Lung (tissue), 11 donors: ENCODE measurements at regions not wholly inside any gene's neighbourhood (a gene's known extent, or its start where the extent isn't known, plus 50 kb on each side); places are given as distances from the start of the nearest gene placed in this dataset.

Experiments
- ATAC-seq: fragments of 200-7000 bp; cut with Tn5 transposase; one replicate; pipeline ENCODE4 v1.9.1; 2020; ENCODE audit warnings: moderate number of reproducible peaks; ENCODE audit not compliant: insufficient read depth, low FRiP score
- DNase-seq, 3 donors: peaks; one replicate each; pipeline ENCODE4 v3.0.0-alpha.2; 2013 to 2017
- H3K27ac ChIP-seq, 2 donors: one replicate each; pipeline ENCODE4 v1.5.1; 2013; ENCODE audit warnings: mild to moderate bottlenecking in 2 of 2, moderate library complexity in 2 of 2, control low read depth in 1 of 2, inconsistent platforms in 1 of 2, low read depth in 1 of 2, low read length in 1 of 2
- H3K27me3 ChIP-seq, 3 donors: one replicate each; pipeline ENCODE4 v1.5.1; 2013; ENCODE audit warnings: low read length in 2 of 3; ENCODE audit not compliant: control insufficient read depth in 3 of 3, insufficient read depth in 3 of 3
- H3K36me3 ChIP-seq, 4 donors: one replicate each; pipeline ENCODE4 v1.5.1; 2013; ENCODE audit warnings: low read length in 4 of 4, mild to moderate bottlenecking in 1 of 4, moderate library complexity in 1 of 4; ENCODE audit not compliant: control insufficient read depth in 4 of 4, insufficient read depth in 4 of 4
- H3K4me1 ChIP-seq, 5 donors: one replicate each; pipeline ENCODE4 v1.5.1; 2013; ENCODE audit warnings: low read length in 5 of 5, mild to moderate bottlenecking in 2 of 5, moderate library complexity in 1 of 5; ENCODE audit not compliant: control insufficient read depth in 5 of 5, insufficient read depth in 5 of 5
- H3K4me3 ChIP-seq: one replicate; pipeline ENCODE4 v1.5.1; 2013; ENCODE audit warnings: mild to moderate bottlenecking, control low read depth, moderate library complexity
- H3K9ac ChIP-seq, 2 donors: one replicate each; pipeline ENCODE4 v1.5.1; 2013; ENCODE audit warnings: low read length in 2 of 2, control low read depth in 1 of 2; ENCODE audit not compliant: insufficient read depth in 1 of 2
- H3K9me3 ChIP-seq, 4 donors: one replicate each; pipeline ENCODE4 v1.5.1; 2013; ENCODE audit warnings: low read length in 3 of 4, mild to moderate bottlenecking in 1 of 4, moderate library complexity in 1 of 4; ENCODE audit not compliant: control insufficient read depth in 4 of 4, insufficient read depth in 3 of 4
- WGBS, 2 donors: extraction: QIAGEN DNeasy Blood & Tissue Kit; methylation state at CpG; one replicate each; pipeline ENCODE4 v1.1.7; 2013; 5-methylcytosine and 5-hydroxymethylcytosine counted together
- TF ChIP-seq, protein P1 (sequence below): IDR thresholded peaks from 2 replicates; pipeline ENCODE4 v1.5.1; 2012; ENCODE audit warnings: mild to moderate bottlenecking; ENCODE audit errors: control extremely low read depth, extremely low read depth
- donor health status: control.
- donor health status: control.
- donor health status: Bipolar disorder and iron deficiency.
- donor health status: healthy.
- donor health status: DM: yes; HTN: yes; CAD: no.

DNA sequence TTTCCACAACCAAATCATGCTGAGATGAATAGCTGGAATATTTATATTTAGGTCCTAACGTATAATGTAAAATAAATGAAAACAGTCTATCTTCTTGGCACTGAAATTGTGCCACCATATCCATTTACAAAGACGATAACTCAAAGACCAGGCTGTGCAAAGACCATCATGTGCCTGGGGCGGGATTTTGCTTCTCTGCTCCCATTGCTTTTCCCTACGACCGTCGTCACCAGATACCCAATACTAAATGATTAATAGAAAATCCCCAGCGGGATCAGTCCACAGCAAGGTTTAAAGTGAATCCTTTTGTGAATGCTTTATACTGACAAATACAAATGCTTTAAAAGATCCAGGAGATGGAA, 194.3 kb upstream of the ARL4C start:
- no peak for DNase-seq
- Histone ChIP-seq H3K27ac (no peak overlapping the region), H3K9me3 (peaks cover 0 to 6% (median 0%) of the 10 kb centered on the region in 4 donors), H3K27me3 (no peaks in the 10 kb centered on the region), H3K9ac (no peak overlapping the region), H3K36me3 (no peaks in the 10 kb centered on the region), H3K4me1 (peaks cover 0 to 16% (median 6%) of the 10 kb centered on the region in 5 donors), H3K4me3 (no peak overlapping the region)
- 19 to 31% methylated on average over 7 of the region's 7 CpGs for WGBS, 2 donors
- TF ChIP-seq, protein P1, sequence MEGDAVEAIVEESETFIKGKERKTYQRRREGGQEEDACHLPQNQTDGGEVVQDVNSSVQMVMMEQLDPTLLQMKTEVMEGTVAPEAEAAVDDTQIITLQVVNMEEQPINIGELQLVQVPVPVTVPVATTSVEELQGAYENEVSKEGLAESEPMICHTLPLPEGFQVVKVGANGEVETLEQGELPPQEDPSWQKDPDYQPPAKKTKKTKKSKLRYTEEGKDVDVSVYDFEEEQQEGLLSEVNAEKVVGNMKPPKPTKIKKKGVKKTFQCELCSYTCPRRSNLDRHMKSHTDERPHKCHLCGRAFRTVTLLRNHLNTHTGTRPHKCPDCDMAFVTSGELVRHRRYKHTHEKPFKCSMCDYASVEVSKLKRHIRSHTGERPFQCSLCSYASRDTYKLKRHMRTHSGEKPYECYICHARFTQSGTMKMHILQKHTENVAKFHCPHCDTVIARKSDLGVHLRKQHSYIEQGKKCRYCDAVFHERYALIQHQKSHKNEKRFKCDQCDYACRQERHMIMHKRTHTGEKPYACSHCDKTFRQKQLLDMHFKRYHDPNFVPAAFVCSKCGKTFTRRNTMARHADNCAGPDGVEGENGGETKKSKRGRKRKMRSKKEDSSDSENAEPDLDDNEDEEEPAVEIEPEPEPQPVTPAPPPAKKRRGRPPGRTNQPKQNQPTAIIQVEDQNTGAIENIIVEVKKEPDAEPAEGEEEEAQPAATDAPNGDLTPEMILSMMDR: no peak
- no peak for ATAC-seq

- TF ChIP-seq, protein P1: no peak
- DNase-seq (peak; percentile 25 to 68 (median 57)), ATAC-seq (no peak)
- no peak overlapping the region for H3K4me3 ChIP-seq
- 11 to 27% methylated on average over 8 of the region's 8 CpGs for WGBS, 2 donors
- H3K36me3 ChIP-seq: no peaks in the 10 kb centered on the region
- H3K9me3 ChIP-seq: peaks cover 0 to 6% (median 0%) of the 10 kb centered on the region in 4 donors
- no peak overlapping the region for H3K9ac ChIP-seq
- H3K27me3 ChIP-seq: no peaks in the 10 kb centered on the region
- H3K27ac ChIP-seq: no peak overlapping the region
- H3K4me1 ChIP-seq: peaks cover 0 to 19% (median 6%) of the 10 kb centered on the region in 5 donors
Observed at GRCh38 chr2:234690569-234691213, 193.8 kb upstream of the ARL4C start.

GRCh38 chr2:234689911-234690379, 193.1 kb upstream of the ARL4C start:
- H3K4me1 ChIP-seq: peaks cover 0 to 22% (median 6%) of the 10 kb centered on the region in 5 donors
- peaks cover 0 to 6% (median 0%) of the 10 kb centered on the region in 4 donors for H3K9me3 ChIP-seq
- WGBS, 2 donors: 87% methylated on average over 10 of the region's 10 CpGs
- no peak overlapping the region for H3K9ac ChIP-seq
- no peaks in the 10 kb centered on the region for H3K27me3 ChIP-seq
- ATAC-seq: no peak
- H3K27ac ChIP-seq: no peak overlapping the region
- H3K36me3 ChIP-seq: no peaks in the 10 kb centered on the region
- TF ChIP-seq, protein P1: no peak
- H3K4me3 ChIP-seq: no peak overlapping the region
- no peak for DNase-seq
